HG02970 (cell line): ENCODE measurements at regions not wholly inside any gene's neighbourhood (a gene's known extent, or its start where the extent isn't known, plus 50 kb on each side); places are given as distances from the start of the nearest gene placed in this dataset.
"Not testable (repeated sequence)": the region's sequence is repeated elsewhere in the genome, so short reads cannot be mapped to it uniquely, and the experiment has no call there.

ENCODE experiments used
- ATAC-seq: cut with Tn5 transposase; IDR thresholded peaks from one replicate; pipeline ENCODE4 v1.9.1; 2021; ENCODE audit warnings: mild to moderate bottlenecking, moderate library complexity, moderate number of reproducible peaks; ENCODE audit not compliant: unreplicated experiment, low FRiP score

DNA sequence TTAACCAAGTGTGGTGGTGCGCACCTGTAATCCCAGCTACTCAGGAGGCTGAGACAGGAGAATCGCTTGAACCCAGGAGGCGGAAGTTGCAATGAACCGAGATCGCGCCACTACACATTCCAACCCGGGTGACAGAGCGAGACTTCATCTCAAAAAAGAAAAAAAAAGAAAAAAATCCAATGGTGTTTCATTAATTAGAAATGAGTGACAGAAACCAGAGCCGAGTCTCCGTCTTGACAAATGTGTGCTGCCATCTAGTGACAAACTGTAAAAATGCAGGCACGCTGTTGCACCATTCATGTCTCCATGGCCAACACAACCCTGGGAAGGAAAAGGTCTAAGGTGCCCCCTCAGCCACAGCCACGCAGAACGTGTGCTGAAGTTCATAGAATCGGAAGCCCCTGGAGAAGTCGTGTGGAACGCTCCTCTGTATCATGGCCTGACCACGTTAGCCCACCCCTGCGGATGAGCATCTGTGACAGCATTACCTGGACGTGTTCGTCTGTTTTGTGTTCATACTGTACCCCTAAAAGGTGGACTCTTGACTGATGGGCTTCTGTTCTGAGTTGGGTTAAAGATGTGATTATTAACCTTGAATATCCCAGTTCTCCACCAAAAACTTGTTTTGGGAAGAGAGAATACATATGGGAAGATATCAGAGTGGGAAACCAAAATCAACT is 94.9 kb downstream of the LYZL2 start:
- no peak for ATAC-seq

DNA sequence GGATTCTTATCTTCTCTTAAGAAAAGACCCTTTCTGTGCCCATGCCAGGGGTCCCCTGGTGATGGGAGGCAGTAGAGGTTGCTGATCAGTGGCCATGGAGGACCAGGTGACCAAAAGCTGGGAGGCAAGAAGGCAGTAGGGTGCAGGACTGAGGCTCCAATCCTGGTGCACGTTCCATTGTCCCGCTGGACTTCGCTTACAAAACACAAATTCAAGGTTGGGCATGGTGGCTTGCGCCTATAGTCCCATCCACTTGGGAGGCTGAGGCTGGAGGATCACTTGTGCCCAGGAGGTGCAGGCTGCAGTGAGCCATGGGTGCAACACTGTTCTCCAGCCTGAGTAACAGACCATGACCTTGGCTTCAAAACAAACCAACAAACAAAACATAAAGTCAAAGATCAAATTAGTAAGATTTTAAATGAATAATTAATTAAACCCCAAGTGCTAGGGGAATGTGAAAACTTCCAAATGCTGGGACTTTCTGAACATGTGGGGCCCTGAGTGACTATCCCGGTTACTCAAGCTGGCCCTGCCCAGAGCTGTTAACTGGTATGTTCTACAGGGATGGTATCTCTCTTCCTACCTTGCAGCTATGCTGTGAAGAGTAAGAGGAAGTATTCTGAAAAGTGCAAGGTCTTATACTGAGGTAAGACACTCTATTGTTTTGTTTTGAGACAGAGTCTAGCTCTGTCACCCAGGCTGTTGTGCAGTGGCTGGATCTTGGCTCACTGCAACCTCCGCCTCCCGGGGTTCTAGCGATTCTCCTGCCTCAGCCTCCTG is 97.6 kb downstream of the LYZL2 start:
- ATAC-seq: no peak

DNA sequence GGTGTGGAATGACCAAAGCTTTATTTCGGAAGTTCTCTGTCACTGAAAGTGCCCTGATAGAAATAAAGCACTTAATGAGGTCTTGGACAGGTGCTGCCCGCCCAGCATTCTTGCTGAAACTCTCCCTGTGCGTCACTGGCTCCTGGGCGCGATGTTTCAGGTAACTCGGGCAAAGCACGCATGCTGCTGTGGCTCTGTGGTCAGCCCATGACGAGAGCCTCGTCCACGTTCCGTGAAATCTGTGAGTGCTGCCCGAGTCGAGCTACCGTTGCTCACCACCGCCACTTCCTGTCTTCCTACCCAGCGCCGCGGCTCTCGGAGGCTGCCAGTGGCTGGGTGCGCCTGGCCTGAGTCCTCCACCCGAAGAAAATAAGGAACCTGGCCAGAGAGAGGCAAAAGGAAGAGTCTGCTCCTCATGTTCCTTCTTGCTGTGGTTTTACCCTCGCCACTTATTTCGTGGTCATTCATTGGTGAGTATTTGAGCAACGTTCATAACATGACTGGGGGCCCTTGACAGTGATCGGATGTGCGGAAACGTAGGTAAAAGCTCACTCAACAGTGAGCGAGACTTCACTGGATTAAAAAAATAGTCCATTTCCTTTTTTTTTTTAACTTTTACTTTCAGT is 95.5 kb downstream of the MAP3K8 start:
- ATAC-seq: peak; percentile 55

DNA sequence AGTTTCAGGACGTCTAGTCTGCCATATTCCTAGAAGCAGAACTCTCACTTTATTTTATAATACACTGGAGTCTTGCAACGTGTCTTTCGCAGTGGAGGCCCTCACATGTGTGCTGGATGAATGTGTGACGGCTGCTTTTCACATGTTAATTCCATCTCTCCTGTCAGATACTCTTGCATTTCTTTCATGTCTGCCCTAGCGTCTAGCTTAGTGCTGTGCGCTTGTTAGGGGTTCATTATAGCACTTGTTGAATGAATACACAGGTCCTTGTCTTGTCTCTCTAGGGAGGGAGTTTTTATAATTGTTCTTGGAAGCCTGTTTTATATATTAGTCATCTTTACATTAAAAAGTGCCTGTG is 94.4 kb downstream of the MAP3K8 start:
- no peak for ATAC-seq

DNA sequence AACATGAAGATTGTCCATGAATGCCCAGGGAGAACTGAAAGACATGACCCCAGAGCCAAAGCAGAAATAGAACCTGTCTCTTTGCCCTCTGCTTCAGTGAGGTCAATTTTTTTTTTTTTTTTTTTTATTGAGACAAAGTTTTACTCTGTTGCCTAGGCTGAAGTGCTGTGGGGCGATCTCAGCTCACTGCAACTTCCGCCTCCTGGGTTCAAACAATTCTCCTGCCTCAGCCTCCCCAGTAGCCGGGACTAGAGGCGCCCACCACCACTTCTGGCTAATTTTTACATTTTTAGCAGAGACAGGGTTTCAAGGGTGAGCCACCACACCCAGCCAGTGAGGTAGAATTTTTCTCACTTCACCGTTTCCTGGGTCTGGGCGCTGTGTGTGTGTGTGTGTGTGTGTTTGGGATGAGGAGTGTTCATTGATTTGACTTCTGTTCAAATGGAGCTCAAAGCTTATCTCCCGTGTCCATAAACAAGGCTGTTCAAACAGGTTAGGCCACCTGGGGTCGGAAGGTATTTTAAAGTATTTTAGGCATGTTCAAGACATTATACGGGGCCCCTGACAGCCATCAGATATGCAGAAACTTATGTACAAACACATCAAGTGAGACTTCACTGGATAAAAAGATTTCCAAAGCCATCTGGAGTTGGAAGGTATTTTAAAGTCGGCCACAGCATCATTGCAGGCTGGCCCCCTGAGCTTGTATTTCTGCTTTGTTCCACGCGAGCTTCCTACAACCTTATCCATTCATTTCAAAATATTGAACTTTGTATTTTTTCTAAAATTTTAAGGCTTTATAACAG is 93.8 kb downstream of the MAP3K8 start:
- no peak for ATAC-seq

- ATAC-seq: not testable (repeated sequence)
These were observed 88.7 kb downstream of the MAP3K8 start for GRCh38 chr10:30522661-30523078.

- ATAC-seq: no peak
These were observed 84.9 kb downstream of the MAP3K8 start for GRCh38 chr10:30518907-30519306.
